HG02642 (cell line): ENCODE measurements at regions not wholly inside any gene's neighbourhood (a gene's known extent, or its start where the extent isn't known, plus 50 kb on each side); places are given as distances from the start of the nearest gene placed in this dataset.
A peak's percentile ranks its signal among the peaks of the same experiment; 100 is the strongest.
"Not testable (repeated sequence)": the region's sequence is repeated elsewhere in the genome, so short reads cannot be mapped to it uniquely, and the experiment has no call there.

Experiments used
- ATAC-seq: cut with Tn5 transposase; IDR thresholded peaks from one replicate; pipeline ENCODE4 v1.9.1; 2021; ENCODE audit warnings: mild to moderate bottlenecking; ENCODE audit not compliant: unreplicated experiment, poor library complexity

- ATAC-seq = not testable (repeated sequence)
Measured at GRCh38 chrX:3830020-3830419, 116.6 kb upstream of the PRKX start.

GRCh38 chrX:3829041-3829531 is 115.6 kb upstream of the PRKX start:
- ATAC-seq = not testable (repeated sequence)

- ATAC-seq = not testable (repeated sequence)
Measured at GRCh38 chrX:3828378-3829040, 115.1 kb upstream of the PRKX start.

GRCh38 chrX:3824008-3824407 is 110.6 kb upstream of the PRKX start:
- not testable (repeated sequence) for ATAC-seq

GRCh38 chrX:3820167-3820566 is 106.7 kb upstream of the PRKX start:
- ATAC-seq = no peak

- not testable (repeated sequence) for ATAC-seq
Measured at GRCh38 chrX:3817480-3817879, 104.0 kb upstream of the PRKX start.

- peak; percentile 9 for ATAC-seq
Measured at GRCh38 chrX:3815896-3816664, 102.6 kb upstream of the PRKX start.

GRCh38 chrX:3811331-3812311 is 98.2 kb upstream of the PRKX start:
- ATAC-seq = no peak

- ATAC-seq = no peak
Measured at GRCh38 chrX:3807906-3808305, 94.5 kb upstream of the PRKX start.

GRCh38 chrX:3806630-3807029 is 93.2 kb upstream of the PRKX start:
- ATAC-seq = no peak

- ATAC-seq = no peak
Measured at GRCh38 chrX:3803713-3804112, 90.3 kb upstream of the PRKX start.

- no peak for ATAC-seq
Measured at GRCh38 chrX:3803305-3803704, 89.9 kb upstream of the PRKX start.

GRCh38 chrX:3795411-3795810 is 82.0 kb upstream of the PRKX start:
- not testable (repeated sequence) for ATAC-seq

GRCh38 chrX:3791449-3791848 is 78.0 kb upstream of the PRKX start:
- ATAC-seq = no peak

- ATAC-seq = no peak
Measured at GRCh38 chrX:3788494-3789233, 75.2 kb upstream of the PRKX start.

GRCh38 chrX:3787856-3788255 is 74.4 kb upstream of the PRKX start:
- ATAC-seq = no peak

- ATAC-seq = not testable (repeated sequence)
Measured at GRCh38 chrX:3785822-3786221, 72.4 kb upstream of the PRKX start.

GRCh38 chrX:3780564-3780963 is 67.1 kb upstream of the PRKX start:
- ATAC-seq = no peak

GRCh38 chrX:3779546-3779945 is 66.1 kb upstream of the PRKX start:
- no peak for ATAC-seq

- no peak for ATAC-seq
Measured at GRCh38 chrX:3777416-3777815, 64.0 kb upstream of the PRKX start.
